HG02884 (cell line): ENCODE measurements at regions not wholly inside any gene's neighbourhood (a gene's known extent, or its start where the extent isn't known, plus 50 kb on each side); places are given as distances from the start of the nearest gene placed in this dataset.

Experiments used
- ATAC-seq: cut with Tn5 transposase; IDR thresholded peaks from one replicate; pipeline ENCODE4 v1.9.1; 2021; ENCODE audit warnings: mild to moderate bottlenecking, moderate library complexity; ENCODE audit not compliant: unreplicated experiment

DNA sequence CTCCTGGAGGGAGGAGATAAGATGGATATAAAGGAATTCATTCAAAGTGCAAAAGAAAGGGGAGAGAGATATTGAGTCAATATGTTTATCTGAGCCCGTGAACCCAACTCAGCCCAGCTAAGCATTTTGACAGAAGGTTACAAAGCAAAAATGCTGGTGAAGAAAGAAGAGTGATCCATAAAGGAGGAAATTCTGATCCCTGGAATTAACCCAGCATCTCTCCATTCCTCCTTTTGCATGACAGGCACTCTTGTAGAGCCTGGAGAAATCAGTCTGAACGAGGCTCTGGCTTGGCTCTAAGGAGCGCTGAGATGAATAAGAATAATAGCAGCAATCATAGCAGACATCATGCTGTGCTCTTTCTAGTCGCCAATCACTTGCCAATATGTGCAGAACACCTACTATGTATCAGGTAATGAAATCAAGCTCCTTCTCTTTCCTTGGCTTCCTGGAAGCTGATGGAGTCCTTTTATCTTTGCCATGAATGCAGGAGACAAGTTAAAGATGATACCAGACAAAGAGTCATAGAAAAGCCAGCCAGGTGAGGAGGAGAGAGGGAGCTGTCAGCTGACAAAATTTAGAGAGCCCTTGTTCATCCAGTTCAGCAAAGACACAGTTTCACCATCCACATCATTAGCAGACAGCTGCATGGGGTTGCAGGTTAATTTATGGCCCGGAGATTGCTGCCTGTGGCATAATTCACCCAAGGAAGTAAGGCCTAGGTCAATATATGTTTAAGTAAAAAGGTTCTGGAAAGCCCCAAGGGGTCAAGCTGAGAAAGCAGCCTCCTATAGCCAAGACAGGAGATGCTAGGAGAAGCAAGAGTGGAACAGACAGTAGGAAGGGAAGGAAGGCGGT lies 476.5 kb upstream of the TBX3 start:
- no peak for ATAC-seq

- no peak for ATAC-seq
These were observed 474.8 kb upstream of the TBX3 start for GRCh38 chr12:115158816-115159215.

DNA sequence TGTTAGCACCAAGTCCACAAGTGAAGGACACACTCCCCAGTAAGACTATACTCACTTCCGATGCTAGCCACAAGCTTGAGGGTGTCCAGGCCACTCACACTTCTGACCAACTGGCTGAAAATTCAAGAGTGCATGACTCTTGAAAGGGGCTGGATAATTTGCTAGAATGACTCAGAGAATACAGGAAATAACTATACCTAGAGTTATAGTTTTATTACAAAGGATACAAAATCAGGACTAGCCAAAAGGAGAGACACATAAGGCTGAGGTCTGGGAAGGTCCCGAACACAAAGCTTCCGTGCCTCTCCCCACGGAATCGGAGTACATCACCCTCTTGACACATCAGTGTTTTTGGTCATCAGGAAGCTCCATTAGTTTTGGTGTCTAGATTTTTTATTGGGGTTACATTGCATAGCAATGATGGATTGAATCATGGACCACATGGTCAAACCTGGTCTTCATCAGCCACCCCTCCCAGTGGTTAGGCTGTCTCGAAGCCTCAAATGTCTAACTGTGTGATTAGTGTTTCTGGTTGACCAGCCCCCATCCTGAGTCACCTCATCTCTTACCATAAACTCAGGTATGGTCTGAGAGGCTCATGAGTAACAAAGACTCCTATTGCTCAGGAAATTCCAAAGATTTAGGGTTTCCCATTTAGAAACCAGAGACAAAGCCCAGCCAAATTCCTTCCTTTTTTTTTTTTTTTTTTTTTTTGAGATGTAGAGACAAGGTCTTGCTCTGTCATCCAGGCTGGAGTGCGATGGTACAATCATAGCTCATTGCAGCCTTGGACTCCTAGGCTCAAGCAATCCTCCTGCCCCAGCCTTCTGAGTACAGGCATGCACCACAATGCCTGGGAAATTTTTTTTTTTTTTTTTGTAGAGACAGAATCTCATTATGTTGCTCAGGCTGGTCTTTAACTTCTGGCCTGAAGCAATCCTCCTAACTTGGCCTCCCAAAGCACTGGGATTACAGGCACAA lies 472.0 kb upstream of the TBX3 start:
- ATAC-seq: no peak

DNA sequence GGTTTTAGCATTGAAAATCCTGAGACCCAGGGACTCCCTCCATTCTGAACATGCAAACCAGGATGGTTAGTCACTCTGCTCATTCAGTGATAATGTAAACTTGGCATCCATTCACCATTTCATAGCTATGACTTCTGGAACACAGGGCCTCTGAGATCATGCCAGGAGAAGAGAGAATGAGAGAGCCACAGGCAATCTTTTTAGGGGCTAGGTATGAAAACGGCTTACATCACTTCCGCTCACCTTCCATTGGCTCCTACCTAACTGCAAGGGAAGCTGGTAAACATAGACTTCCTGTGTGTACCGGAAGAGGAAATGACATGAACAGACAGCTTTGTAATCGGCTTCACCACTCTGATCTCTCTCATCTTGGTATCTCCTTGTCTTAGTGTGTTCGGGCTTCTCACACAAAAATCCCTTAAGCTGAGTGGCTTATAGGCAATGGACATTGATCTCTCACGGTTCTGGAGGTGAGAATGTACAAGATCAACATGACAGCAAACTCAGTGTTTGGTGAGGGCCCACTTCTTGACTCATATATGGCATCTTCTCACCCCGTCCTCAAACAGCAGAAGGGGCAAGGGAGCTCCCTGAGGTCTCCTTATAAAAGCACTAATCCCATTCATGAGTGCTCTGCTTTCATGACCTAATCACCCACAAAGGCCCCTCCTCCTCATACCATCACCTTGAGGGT lies 465.9 kb upstream of the TBX3 start:
- no peak for ATAC-seq

- no peak for ATAC-seq
These were observed 465.3 kb upstream of the TBX3 start for GRCh38 chr12:115149279-115149678.

- no peak for ATAC-seq
These were observed 463.9 kb upstream of the TBX3 start for GRCh38 chr12:115147916-115148315.

GRCh38 chr12:115146453-115146852 lies 462.5 kb upstream of the TBX3 start:
- ATAC-seq: no peak

DNA sequence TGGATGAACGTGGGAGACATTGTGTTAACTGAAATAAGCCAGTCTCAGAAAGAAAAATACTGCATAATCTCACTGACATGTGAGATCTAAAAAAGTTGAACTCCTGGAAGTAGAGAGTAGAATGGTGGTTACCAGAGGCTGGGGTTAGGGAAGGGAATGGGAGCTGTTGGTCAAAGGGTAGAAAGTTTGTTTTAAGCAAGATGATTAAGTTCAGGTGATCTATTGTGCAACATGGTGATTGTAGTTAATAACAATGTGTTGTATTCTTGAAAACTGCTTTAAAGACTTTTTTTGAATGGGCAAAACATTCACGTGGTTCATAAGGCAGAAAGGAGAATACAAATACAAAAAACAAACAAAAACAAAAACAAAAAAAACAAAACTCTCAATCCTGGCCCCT lies 460.4 kb upstream of the TBX3 start:
- ATAC-seq: no peak

DNA sequence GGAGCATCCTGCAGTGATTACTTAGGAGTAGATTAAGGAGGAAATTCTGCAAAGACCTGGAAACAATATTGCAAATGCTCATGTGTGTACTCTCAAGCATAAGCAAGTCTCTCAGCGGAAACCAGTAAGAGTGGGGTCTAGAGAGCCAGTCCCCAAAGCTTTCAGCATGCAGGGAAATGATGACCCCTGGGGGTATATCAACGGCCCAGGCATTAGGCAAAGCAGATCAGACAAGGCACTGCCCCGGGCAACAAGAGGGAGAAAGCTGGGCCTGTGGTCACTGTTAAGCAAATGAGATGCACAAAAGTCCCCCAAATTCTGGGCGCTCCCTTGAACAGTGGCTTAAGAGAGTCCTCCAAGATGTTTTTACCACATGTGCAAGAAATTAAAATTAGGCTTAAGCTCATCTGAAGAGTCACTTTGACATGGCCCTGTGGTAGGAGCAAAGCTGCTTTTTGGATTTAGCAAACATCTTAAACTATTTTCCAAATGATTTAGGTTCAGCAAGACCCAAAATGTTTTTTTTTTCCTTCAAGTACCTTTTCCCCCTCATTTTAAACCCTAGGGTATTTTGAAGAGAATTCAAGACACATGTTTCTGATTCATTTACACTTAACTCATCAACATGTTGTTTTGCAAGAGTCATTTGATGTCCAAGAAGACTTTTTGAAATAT lies 457.1 kb upstream of the TBX3 start:
- no peak for ATAC-seq

- ATAC-seq: no peak
These were observed 454.0 kb upstream of the TBX3 start for GRCh38 chr12:115137812-115138521.

GRCh38 chr12:115135800-115136211 lies 451.8 kb upstream of the TBX3 start:
- no peak for ATAC-seq

- no peak for ATAC-seq
These were observed 450.3 kb upstream of the TBX3 start for GRCh38 chr12:115134298-115134697.

GRCh38 chr12:115132905-115133304 lies 448.9 kb upstream of the TBX3 start:
- ATAC-seq: no peak

GRCh38 chr12:115132145-115132544 lies 448.2 kb upstream of the TBX3 start:
- no peak for ATAC-seq

GRCh38 chr12:115129727-115130126 lies 445.8 kb upstream of the TBX3 start:
- no peak for ATAC-seq

DNA sequence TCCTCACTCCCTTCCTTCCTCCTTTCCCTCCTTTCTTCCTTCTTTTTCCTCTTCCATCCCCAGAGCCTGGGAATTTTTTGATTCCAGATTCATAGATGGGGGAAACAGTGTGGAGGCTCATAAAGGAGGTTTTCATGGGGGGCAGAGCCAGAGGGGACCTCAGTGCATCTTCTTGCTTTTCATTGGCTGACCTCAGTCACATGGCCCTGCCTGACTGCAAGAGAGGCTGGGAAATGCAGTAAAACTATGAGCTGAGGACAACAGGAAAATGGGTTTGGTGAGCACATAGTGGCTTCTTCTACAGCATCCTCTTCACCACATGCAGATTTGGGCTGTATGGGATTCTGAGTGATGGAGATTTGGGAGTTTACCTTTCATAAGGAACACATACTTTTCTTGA lies 437.1 kb upstream of the TBX3 start:
- ATAC-seq: no peak

GRCh38 chr12:115118177-115118724 lies 434.3 kb upstream of the TBX3 start:
- ATAC-seq: no peak

GRCh38 chr12:115114140-115114539 lies 430.2 kb upstream of the TBX3 start:
- no peak for ATAC-seq

DNA sequence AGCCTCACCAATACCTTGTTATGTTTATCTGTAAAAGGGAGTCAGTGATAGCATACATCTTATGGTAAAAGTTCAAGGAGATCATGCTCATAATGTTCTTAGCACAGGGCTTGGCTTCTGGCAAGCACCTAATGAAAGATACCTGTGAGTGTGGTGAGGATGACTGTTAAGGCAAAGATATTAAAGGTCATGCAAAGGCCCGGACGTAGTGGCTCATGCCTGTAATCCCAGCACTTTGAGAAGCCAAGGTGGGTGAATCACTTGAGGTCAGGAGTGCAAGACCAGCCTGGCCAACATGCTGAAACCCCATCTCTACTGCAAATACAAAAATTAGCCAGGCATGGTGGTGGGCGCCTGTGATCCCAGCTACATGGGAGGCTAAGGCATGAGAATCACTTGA lies 425.9 kb upstream of the TBX3 start:
- no peak for ATAC-seq
